Activated T-cell treated with anti-CD3 and anti-CD28 coated beads for 48 hours (primary cell): ENCODE measurements at regions not wholly inside any gene's neighbourhood (a gene's known extent, or its start where the extent isn't known, plus 50 kb on each side); places are given as distances from the start of the nearest gene placed in this dataset.
A peak's percentile ranks its signal among the peaks of the same experiment; 100 is the strongest.
"Not testable (repeated sequence)": the region's sequence is repeated elsewhere in the genome, so short reads cannot be mapped to it uniquely, and the experiment has no call there.

Source experiments
- DNase-seq: peaks from one replicate; pipeline ENCODE4 v3.0.0-alpha.2; 2020; ENCODE audit warnings: low read depth

DNA sequence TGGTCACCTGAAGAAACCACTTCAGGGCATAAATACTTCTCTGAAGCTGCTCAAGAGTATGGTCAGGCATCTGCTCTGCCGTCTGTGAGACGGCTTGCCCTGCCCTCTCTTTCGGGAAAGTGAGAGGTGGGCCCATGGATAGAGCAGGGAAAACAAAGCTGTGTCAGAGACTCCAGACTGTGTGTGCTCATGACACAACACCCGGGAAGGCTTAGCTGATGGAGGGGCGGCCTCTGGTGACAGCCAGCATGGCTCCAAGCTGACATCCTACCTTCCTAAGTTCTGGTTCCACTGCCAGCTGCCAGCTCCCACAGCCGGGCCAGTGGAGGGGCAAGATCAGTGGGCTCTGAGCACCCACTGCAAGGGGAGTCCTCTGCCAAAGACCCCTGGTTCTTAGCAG lies 215.3 kb downstream of the ANKRD30B start:
- DNase-seq = no peak

DNA sequence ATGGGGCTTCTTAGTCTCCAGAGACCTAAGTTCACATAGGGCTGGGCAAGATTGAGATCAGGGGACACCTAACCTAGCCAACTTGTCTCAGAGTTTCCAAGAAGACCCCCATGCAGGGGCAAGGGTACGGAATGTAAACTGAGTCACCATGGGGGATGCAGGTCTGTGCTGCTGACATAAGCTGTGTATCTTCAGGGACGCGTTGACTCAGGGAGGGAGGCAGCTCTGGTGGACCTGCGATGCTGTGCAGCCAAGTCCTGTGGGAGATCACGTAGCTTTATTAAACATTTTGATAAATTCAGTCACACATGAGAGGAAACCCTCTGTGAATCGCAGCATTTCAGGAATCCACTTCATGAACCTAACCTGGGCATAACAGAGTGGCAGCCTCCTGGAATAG lies 216.0 kb downstream of the ANKRD30B start:
- no peak for DNase-seq

DNA sequence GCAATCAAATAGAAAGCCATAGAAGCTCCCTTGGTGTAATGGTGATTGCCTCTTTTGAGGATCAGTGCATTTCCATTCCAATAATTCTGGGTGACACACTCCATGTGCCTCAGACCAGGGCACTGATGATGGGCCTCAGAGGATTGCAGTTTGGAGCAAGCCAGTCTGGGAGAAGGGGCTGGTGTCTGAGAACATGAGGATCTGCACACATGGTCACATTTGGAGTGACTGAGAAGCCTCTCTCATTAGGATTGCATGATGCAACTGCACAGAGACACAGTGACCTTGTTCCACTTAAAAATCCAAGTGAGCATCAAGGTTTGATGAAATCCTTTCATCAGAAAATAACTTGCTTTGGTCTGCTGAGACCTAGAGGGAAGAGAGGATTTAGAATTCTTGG lies 216.4 kb downstream of the ANKRD30B start:
- DNase-seq = no peak

DNA sequence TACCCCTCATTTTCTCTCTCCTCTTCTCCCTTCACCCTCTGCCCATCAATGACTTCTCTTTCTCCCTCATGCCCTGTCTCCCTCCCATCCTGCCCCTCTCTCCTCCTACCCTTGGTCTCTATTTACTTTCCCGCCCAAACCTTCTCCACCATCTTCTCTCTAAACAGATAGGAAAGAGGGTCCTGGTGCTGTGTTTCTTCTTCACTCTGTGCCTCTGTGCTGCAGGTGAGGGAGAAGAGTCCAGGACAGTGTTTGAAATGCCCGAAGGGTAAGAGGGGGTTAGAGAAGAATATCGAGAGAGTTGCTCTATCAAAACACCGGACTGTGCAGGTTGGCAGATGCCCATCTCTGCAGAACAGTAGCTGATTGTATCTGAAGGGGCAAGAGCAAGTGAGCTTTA lies 217.0 kb downstream of the ANKRD30B start:
- DNase-seq = not testable (repeated sequence)

DNA sequence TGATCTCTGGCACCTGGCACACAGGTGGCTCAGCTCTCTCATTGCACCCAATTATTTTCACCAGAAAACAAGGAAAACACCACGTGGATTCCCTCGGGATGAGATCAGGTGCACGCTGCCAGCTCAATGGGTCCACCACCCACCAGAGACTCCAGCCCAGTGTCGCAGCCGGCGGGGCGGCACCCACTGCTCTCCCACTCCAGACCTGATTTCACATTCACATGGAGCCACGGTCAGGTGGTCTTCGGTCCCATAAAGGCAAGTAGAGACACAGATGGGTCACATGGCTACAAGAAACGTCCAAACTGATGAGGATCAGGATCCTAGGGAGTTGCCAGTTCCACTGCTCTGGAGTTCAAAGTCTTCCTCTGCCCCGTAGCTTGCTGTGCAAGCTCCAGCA lies 217.6 kb downstream of the ANKRD30B start:
- DNase-seq = no peak

DNA sequence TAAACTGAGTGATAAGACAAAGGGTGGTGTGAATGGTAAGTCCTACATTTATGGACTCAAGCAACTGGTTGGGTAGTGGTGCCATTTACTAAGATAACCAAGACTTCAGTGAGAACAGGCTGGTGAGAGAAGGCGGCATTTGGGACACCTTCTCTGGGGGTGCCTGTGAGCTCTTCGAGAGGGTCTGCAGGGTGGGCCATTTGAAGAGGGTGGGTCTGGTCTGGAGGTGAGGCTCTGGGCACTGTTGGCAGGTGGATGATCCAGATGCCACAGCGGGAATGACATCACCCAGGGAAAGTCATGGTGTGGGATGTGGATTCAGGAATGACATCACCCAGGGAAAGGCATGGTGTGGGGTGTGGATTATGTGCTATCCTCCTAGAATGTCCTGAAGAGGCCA lies 219.3 kb downstream of the ANKRD30B start:
- not testable (repeated sequence) for DNase-seq

DNA sequence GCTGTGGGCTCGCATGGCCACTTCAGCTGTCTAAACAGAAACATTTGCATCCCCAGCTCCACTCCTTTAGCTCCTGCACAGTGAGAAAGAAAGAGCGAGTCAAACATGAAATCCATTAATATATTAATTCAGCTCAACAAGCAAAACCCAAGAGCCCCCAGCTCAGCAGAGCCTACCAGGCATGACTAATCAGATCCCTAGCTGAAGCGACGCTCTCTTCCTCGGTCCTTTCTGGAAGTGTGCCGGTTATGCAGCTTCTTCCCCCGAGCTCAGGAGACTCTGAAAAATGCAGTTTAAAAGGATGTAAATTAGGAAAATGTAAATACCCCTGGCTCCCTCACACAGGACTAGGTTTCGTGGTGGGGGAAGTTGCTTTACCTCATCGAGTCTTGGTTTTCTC lies 221.5 kb downstream of the ANKRD30B start:
- no peak for DNase-seq

DNA sequence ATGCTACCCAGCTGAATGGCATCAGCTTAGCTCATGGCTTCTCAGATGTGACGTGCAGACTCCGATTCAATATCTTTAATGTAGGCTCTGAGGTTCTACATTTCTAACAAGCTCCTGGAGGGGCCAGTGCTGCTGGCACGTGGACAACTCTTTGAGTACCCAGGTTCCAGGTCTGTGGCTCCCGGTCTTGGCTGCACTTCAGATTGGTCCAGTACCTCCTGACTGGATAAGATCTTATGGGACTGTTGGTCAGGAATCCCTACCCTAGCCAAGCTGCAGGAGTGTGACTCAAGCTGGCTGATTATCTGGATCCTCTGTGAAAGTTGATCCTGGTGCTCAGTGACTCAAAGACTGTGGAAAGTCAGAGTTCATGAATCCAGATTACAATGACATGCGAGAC lies 222.1 kb downstream of the ANKRD30B start:
- DNase-seq = no peak

DNA sequence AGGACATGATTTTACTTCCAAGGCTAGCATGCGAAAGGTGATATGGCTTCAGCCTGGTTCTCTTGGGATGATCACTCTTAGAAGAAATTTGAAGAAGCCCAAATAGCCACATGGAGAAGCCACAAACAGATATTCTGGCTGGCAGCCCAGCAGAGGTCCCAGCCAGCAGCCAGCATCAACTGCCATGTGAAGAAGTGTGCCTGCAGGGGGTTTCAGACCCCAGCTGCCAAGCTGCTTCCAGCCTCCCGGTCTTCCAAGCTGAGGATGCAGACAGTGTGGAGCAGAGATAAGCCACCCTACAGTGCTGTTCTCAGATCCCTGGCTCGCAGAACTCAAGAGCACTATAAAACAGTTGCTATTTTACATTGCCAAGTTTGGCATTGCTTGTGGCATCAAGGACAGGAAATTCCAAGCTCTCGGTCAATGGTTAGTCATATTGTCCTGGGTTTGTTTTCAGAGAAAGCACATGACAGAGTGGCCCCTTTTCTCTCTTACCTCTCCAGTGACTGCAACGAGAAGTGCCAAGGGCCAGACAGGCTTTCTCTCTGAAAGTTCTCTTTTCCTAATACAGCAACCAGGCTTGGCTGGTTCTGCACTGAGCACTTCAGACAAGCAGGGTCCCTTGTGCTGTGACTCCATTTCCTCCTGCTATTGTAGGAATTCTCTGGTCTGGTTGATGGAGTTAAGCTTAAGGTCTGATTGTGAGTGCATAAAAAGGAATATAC lies 223.7 kb downstream of the ANKRD30B start:
- DNase-seq = no peak

DNA sequence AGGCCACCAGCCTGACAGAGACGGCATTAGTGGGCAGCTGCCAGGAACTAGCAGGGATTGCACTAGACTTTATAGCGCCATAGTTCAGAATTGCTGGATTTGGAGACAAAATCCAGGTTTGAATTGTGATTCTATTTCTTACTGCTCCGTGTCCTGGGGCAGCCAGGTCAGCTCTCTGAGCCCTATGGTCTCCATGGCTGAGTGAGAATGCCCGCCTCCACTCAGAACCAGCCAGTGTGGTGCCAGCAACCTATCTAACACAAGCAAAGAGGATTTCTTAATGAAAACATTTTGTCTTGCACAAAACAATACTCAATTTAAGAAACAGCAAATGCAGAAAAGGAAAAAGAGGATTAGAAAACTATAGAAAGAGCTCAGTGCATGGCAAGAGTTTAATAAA lies 225.4 kb downstream of the ANKRD30B start:
- not testable (repeated sequence) for DNase-seq

DNA sequence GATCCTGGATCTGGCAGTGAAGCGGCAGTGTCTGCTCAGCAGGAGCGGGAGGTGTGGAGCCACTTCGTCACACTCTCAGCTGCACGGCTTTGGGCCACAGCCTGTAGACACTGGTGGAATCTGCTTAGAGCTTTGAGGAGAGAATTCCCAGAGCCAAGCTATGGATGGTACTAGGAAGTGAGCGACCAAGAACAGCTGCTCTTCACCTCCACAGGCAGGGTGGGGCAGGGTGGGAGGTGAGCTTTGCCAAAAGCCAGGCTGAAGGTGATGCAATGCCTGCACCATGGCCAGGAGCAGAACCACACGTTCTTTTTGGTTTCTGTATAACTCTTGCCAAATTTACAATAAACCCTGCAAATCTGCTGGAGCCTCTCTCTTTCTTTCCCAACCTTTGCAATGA lies 226.1 kb downstream of the ANKRD30B start:
- no peak for DNase-seq

DNA sequence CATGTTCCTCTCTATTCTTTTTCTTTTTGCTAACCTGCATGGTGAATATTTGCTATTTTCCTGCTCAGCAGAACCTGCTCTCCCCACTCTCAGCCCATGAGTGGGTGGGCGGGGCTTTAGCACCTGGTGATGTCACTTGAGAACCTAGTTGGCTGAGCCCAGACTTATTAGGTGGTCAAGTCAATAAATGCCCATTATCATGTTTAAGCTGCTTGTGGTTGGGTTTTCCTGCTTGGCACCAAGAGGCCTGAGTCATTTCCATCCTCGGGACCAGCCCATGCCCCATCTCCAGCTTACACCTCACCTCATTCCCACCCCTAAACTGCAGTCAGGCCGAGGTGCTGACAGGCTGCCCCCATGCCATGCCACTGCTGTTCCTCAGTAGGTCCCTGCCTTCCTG lies 226.6 kb downstream of the ANKRD30B start:
- DNase-seq = no peak

DNA sequence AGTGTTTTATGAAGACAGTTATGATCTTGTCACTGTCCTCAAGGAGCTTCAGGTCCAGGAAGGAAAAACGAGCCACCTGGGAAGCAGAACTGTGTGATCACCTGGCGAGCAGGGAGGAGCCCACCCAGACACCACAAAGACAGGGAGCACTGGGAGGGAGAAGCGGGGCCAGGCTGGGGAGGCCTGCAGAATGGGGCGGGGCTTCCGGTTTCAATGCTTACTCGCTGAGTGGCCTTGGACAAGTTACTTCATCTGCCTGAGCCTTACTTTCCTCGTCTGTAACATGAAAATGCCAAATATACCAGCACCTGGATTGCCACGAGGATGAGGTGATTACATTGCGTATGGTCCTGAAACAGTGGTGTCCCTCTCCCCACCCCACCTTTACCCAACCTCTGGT lies 227.5 kb downstream of the ANKRD30B start:
- DNase-seq = no peak

DNA sequence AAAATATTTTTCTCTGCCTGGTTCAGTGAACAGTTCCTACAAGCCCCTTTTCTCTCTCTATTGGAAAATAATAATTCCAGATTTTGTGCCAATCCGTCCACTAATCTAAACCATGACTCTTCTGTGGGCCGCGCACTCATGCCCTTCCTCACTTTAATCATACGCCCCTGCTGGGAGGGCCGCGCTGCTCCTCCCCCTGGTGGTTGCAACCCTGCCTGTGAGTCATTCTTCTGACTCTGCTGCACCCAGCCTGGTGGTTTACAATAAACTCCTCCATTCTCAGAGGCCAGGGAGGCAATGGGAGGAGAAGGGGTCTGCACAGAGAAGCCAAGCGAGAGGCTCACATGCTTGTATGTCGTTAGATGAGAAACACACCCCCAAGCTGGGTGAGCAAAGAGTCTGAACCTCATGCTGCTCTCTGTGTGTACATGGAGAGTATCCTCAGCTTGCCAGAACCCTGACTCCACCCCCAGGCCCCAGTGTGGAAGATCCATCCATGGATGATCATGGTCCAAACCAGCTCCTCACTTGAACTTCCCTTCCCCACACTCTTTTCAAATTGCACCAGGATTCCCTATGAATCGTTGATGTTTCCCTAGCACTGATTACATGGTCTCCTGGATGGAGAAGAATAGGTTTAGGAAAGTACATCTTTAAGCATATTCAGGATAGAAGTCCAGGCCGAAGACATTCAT lies 228.9 kb downstream of the ANKRD30B start:
- no peak for DNase-seq

DNA sequence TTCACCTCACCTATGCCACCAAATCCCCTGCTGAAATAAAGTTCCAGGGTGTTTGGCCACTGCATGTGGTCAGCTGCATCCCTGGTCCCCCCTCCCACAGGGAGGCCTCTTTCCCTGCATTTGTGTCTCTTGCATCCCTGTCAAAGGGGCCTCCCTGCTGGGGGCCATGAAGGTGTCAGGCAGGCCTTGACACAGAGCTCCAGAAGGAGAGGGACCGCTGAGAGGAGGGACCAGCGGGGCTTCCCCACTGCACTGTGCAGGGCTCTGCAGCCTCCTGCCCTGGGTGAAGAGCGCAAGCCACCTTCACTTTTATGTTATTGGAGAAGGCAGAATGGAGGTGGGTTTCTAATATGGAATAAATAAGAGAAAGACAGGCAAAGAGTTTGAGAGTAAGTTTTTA lies 230.2 kb downstream of the ANKRD30B start:
- DNase-seq = no peak

DNA sequence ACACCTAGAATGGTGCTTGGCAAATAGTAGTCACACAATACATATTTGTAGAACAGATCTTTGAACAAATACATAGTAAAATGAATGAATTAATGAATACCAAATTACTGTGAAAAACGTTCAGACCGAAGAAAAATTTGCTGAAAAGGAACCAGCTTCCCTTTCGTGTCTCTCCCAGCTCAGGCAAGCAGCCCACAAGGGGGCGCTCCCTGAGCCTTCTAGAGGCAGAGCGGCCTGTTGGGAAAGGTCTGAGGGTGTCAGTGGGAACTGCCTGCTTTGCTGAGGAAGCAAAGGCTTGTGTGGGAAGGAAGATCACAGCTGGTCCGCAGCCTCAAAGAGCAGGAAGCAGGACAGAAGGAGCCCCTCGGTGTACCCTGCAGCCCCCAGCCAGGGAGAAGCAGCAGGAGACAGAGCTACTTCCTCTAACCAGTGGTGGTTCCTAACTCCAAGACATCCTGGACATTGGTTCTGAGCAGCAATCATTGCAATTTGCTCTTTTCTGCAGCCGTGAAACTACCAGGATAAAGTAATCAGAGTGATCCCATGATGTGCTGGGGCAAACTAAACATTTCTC lies 231.1 kb downstream of the ANKRD30B start:
- DNase-seq = peak; percentile 43

DNA sequence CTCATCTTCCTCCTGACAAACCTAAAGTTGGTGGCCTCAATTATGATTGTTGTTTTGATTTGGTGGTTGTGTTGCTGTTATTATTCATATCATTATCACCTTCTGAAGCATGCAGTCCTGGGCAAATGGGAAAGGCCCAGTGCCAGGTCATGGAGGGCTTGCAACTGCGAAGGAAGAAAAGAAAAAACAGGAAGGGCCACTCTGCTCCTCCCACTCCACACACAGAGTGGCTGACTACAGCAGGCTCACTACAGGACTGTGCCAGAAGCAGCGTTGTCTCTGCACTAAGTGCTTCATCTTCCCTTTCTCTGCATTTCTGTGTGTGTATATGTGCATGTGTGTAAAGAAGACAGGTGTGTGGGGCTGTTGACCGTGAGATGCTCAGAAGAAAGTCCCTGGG lies 231.9 kb downstream of the ANKRD30B start:
- DNase-seq = no peak

DNA sequence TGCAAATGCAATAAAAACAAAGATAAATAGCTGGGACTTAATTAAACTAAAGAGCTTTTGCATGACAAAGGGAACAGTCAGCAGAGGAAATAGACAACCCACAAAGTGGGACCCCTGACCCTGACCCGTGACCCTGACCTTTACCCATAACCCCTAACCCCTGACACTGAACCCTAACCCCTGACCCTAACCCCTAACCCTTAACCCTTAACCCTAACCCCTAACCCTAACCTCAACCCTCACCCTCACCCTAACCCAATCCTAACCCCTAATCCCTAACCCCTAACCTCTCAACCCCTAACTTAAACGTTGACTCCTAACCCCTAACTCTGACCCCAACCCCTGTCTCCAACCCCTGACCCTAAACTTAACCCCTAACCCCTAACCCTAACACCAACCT lies 236.6 kb downstream of the ANKRD30B start:
- DNase-seq = not testable (repeated sequence)

DNA sequence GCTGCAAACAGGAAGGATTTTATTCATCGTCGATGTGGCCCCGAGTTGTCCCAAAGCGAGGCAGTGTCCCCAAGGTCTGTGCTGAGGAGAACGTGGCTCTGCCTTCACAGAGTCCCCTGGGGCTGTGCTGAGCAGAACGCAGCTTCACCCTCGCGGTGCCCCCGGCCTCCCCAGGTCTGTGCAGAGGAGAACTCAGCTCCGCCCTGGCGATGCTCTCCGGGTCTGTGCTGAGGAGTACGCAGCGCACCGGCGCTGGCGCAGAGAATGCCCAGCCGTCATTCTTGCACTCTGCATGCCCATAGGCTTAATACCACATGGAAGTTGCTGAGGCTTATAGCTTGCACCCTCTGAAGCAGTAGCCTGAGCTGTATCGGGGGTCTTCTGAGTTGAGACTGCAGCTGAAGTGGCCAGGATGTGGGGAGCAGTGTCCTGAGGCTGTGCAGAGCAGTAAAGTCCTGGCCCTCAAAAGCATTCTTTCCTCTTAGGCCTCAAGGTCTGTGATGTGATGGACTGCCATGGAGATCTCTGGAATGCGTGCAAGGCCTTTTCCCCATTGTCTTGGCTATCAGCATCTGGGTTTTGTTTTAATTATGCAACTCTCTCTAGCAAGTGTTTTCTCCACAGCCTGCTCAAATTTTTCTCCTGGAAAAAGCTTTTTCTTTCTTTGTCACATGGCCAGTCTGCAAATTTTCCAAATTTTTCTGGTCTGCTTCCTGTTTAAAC lies 237.5 kb downstream of the ANKRD30B start:
- not testable (repeated sequence) for DNase-seq

DNA sequence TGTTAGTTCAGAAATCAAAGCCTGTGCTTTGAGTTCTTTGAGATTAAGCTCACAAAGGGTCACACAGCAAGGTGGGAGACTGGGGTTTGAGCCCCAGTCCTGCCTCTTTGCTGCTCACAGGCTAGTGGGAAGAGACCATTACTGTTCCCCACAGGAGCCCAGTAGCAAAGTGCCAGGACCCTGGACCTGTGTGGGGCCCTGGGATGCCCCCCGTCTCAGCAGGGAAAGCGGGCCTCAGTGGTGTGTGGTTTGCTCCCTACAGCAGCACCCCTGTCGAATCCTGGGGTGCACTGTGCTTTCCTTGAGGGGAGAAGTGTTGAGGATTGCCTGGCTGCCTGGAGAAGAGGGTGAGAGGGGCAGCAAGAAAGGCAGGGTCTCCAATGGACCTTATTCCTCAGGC lies 239.4 kb downstream of the ANKRD30B start:
- DNase-seq = not testable (repeated sequence)

DNA sequence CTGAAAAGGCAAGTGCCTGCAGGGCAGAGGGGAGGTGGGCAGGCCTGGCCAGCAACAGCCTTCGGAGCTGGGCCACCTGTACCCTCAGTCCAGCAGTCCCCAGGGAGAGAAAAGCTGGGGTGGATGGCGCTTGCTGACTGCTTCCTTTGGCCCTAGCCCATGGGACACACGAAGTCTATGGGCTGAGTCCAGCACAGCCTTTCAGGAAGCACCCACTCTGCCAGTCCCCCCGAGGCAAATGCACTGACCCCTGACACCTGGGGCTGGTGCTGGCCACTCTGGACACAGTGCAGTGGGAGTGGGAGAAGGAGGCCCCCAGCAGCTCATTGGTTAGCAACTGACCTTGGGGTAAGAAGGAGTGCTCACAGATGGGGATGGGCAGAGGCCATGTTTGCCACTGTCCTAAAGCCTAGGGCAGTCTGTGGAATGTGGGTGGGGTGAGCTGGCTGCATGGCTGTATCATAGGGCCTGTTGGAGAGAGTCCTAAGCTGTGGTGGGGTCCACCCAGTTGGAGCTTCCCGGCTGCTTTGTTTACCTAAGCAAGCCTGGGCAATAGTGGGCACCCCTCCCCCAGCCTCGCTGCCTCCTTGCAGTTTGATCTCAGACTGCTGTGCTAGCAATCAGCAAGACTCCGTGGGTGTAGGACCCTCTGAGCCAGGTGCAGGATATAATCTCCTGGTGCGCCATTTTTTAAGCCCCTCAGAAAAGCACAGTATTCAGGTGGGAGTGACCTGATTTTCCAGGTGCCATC lies 240.2 kb downstream of the ANKRD30B start:
- DNase-seq = not testable (repeated sequence)

DNA sequence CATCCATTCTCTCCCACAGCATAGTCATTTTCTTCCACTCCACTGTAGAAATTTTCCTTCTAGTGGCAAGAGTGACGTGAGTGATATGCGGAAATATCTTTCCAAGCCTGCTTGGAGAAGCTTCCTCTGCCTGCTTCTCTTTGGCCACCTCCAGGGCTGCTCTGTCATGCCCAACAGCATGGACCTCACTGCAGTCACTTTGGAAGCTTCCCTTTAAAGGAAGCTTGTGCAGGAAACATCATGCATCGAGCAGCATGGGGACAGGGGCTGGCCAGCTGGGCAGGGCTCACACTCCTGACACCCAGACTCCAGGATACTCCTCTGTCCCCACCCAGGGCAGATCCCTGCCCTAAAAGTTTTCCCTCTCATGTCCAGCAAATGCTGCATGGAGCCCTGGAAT lies 241.6 kb downstream of the ANKRD30B start:
- DNase-seq = not testable (repeated sequence)
